Effector memory CD8-positive, alpha-beta T cell (primary cell): ENCODE measurements at regions not wholly inside any gene's neighbourhood (a gene's known extent, or its start where the extent isn't known, plus 50 kb on each side); places are given as distances from the start of the nearest gene placed in this dataset.

Source experiments
- ATAC-seq: fragments of 150-1000 bp; cut with Tn5 transposase; replicated peaks from 2 replicates; pipeline ENCODE4 v1.10.0; 2021; ENCODE audit warnings: mild to moderate bottlenecking, moderate library complexity
- DNase-seq, 3 experiments: peaks; one replicate each; pipeline ENCODE4 v3.0.0; 2021
- H3K27ac Mint-ChIP-seq, 2 donors: one replicate each; pipeline ENCODE4 v1.8.0; 2022; ENCODE audit warnings: mild to moderate bottlenecking in 2 of 2, mixed read lengths in 2 of 2, moderate library complexity in 2 of 2
- H3K27me3 Mint-ChIP-seq, 2 donors: one replicate each; pipeline ENCODE4 v1.8.0; 2022; ENCODE audit warnings: mixed read lengths in 2 of 2
- H3K36me3 Mint-ChIP-seq: one replicate; pipeline ENCODE4 v1.8.0; 2022; ENCODE audit warnings: mild to moderate bottlenecking, moderate library complexity, mixed read lengths; ENCODE audit not compliant: insufficient read depth
- H3K4me1 Mint-ChIP-seq, 2 donors: one replicate each; pipeline ENCODE4 v1.8.0; 2022; ENCODE audit warnings: low read depth in 2 of 2, mixed read lengths in 2 of 2
- H3K4me3 Mint-ChIP-seq, 2 donors: one replicate each; pipeline ENCODE4 v1.8.0; 2022; ENCODE audit warnings: mild to moderate bottlenecking in 2 of 2, mixed read lengths in 2 of 2, moderate library complexity in 2 of 2
- H3K9me3 Mint-ChIP-seq, 2 donors: one replicate each; pipeline ENCODE4 v1.8.0; 2022; ENCODE audit warnings: mixed read lengths in 2 of 2

GRCh38 chr5:62977661-62978060, 399.0 kb downstream of the LRRC70 start:
- H3K9me3 Mint-ChIP-seq, result peaks cover 5 to 13% of the 10 kb centered on the region in 2 donors
- ATAC-seq (no peak), DNase-seq (no peak)
- no peaks in the 10 kb centered on the region for H3K27me3 Mint-ChIP-seq
- no peaks in the 10 kb centered on the region for H3K36me3 Mint-ChIP-seq
- no peak overlapping the region for H3K4me3 Mint-ChIP-seq
- H3K27ac Mint-ChIP-seq, result no peak overlapping the region
- H3K4me1 Mint-ChIP-seq, result no peaks in the 10 kb centered on the region

- Mint-ChIP-seq H3K36me3 (no peaks in the 10 kb centered on the region), H3K27ac (no peak overlapping the region), H3K9me3 (peaks cover 2 to 6% of the 10 kb centered on the region in 2 donors), H3K4me1 (no peaks in the 10 kb centered on the region), H3K4me3 (no peak overlapping the region), H3K27me3 (no peaks in the 10 kb centered on the region)
- DNase-seq, result no peak
- no peak for ATAC-seq
These were observed 396.0 kb downstream of the LRRC70 start for GRCh38 chr5:62974623-62975022.

GRCh38 chr5:62969409-62970120, 390.9 kb downstream of the LRRC70 start:
- no peak overlapping the region for H3K27ac Mint-ChIP-seq
- H3K4me1 Mint-ChIP-seq, result no peaks in the 10 kb centered on the region
- ATAC-seq (no peak), DNase-seq (no peak)
- peaks cover 8 to 13% of the 10 kb centered on the region in 2 donors for H3K9me3 Mint-ChIP-seq
- H3K4me3 Mint-ChIP-seq, result no peak overlapping the region
- no peaks in the 10 kb centered on the region for H3K36me3 Mint-ChIP-seq
- H3K27me3 Mint-ChIP-seq, result no peaks in the 10 kb centered on the region

- Mint-ChIP-seq H3K4me1 (no peaks in the 10 kb centered on the region), H3K27ac (no peak overlapping the region), H3K36me3 (no peaks in the 10 kb centered on the region), H3K9me3 (peaks cover 13 to 36% of the 10 kb centered on the region in 2 donors), H3K4me3 (no peak overlapping the region), H3K27me3 (no peaks in the 10 kb centered on the region)
- DNase-seq (no peak), ATAC-seq (no peak)
These were observed 385.8 kb downstream of the LRRC70 start for GRCh38 chr5:62964428-62964827.

- Mint-ChIP-seq H3K27ac (no peak overlapping the region), H3K4me1 (no peaks in the 10 kb centered on the region), H3K36me3 (no peaks in the 10 kb centered on the region), H3K27me3 (no peaks in the 10 kb centered on the region), H3K4me3 (no peak overlapping the region), H3K9me3 (peaks cover 13 to 35% of the 10 kb centered on the region in 2 donors)
- no peak for ATAC-seq
- no peak for DNase-seq
These were observed 382.2 kb downstream of the LRRC70 start for GRCh38 chr5:62960781-62961180.

GRCh38 chr5:62956597-62956996, 378.0 kb downstream of the LRRC70 start:
- ATAC-seq, result no peak
- Mint-ChIP-seq H3K4me1 (no peaks in the 10 kb centered on the region), H3K27me3 (no peaks in the 10 kb centered on the region), H3K36me3 (no peaks in the 10 kb centered on the region), H3K4me3 (no peak overlapping the region), H3K9me3 (peaks cover 5 to 24% of the 10 kb centered on the region in 2 donors), H3K27ac (no peak overlapping the region)
- DNase-seq, result no peak

- Mint-ChIP-seq H3K27ac (no peak overlapping the region), H3K9me3 (peaks cover 4 to 20% of the 10 kb centered on the region in 2 donors), H3K4me1 (no peaks in the 10 kb centered on the region), H3K36me3 (no peaks in the 10 kb centered on the region), H3K27me3 (no peaks in the 10 kb centered on the region), H3K4me3 (no peak overlapping the region)
- DNase-seq (no peak), ATAC-seq (no peak)
These were observed 376.0 kb downstream of the LRRC70 start for GRCh38 chr5:62954578-62954977.

- Mint-ChIP-seq H3K9me3 (peaks cover 0 to 3% of the 10 kb centered on the region in 2 donors), H3K36me3 (no peaks in the 10 kb centered on the region), H3K27me3 (no peaks in the 10 kb centered on the region), H3K27ac (no peak overlapping the region), H3K4me1 (no peaks in the 10 kb centered on the region), H3K4me3 (no peak overlapping the region)
- ATAC-seq (no peak), DNase-seq (no peak)
These were observed 369.7 kb downstream of the LRRC70 start for GRCh38 chr5:62948301-62948700.

- ATAC-seq (no peak), DNase-seq (no peak)
- no peaks in the 10 kb centered on the region for H3K9me3 Mint-ChIP-seq
- no peaks in the 10 kb centered on the region for H3K27me3 Mint-ChIP-seq
- no peak overlapping the region for H3K4me3 Mint-ChIP-seq
- no peaks in the 10 kb centered on the region for H3K36me3 Mint-ChIP-seq
- H3K27ac Mint-ChIP-seq, result no peak overlapping the region
- no peaks in the 10 kb centered on the region for H3K4me1 Mint-ChIP-seq
These were observed 363.8 kb downstream of the LRRC70 start for GRCh38 chr5:62942384-62942783.

- Mint-ChIP-seq H3K27me3 (no peaks in the 10 kb centered on the region), H3K27ac (no peak overlapping the region), H3K4me1 (no peaks in the 10 kb centered on the region), H3K4me3 (no peak overlapping the region), H3K36me3 (no peaks in the 10 kb centered on the region), H3K9me3 (peaks cover 0 to 2% of the 10 kb centered on the region in 2 donors)
- no peak for DNase-seq
- ATAC-seq, result no peak
These were observed 360.3 kb downstream of the LRRC70 start for GRCh38 chr5:62938927-62939326.

GRCh38 chr5:62937661-62938558, 359.3 kb downstream of the LRRC70 start:
- no peak overlapping the region for H3K27ac Mint-ChIP-seq
- H3K27me3 Mint-ChIP-seq, result no peaks in the 10 kb centered on the region
- DNase-seq (no peak), ATAC-seq (no peak)
- no peaks in the 10 kb centered on the region for H3K4me1 Mint-ChIP-seq
- no peak overlapping the region for H3K4me3 Mint-ChIP-seq
- peaks cover 0 to 2% of the 10 kb centered on the region in 2 donors for H3K9me3 Mint-ChIP-seq
- H3K36me3 Mint-ChIP-seq, result no peaks in the 10 kb centered on the region

- no peaks in the 10 kb centered on the region for H3K4me1 Mint-ChIP-seq
- no peak for DNase-seq
- H3K36me3 Mint-ChIP-seq, result no peaks in the 10 kb centered on the region
- no peak overlapping the region for H3K27ac Mint-ChIP-seq
- H3K9me3 Mint-ChIP-seq, result peaks cover 0 to 2% of the 10 kb centered on the region in 2 donors
- no peaks in the 10 kb centered on the region for H3K27me3 Mint-ChIP-seq
- no peak for ATAC-seq
- no peak overlapping the region for H3K4me3 Mint-ChIP-seq
These were observed 357.0 kb downstream of the LRRC70 start for GRCh38 chr5:62935660-62936059.

- H3K4me1 Mint-ChIP-seq, result no peaks in the 10 kb centered on the region
- H3K4me3 Mint-ChIP-seq, result no peak overlapping the region
These were observed 355.7 kb downstream of the LRRC70 start for GRCh38 chr5:62934319-62934718.

GRCh38 chr5:62933261-62933660, 354.6 kb downstream of the LRRC70 start:
- Mint-ChIP-seq H3K9me3 (peaks cover 0 to 2% of the 10 kb centered on the region in 2 donors), H3K4me3 (no peak overlapping the region), H3K4me1 (no peaks in the 10 kb centered on the region), H3K27ac (no peak overlapping the region), H3K27me3 (no peaks in the 10 kb centered on the region), H3K36me3 (no peaks in the 10 kb centered on the region)
- ATAC-seq, result no peak
- no peak for DNase-seq

More at GRCh38 chr5:62934319-62934718, 355.7 kb downstream of the LRRC70 start:
- no peak overlapping the region for H3K27ac Mint-ChIP-seq
- DNase-seq (no peak), ATAC-seq (no peak)
- H3K9me3 Mint-ChIP-seq, result peaks cover 0 to 2% of the 10 kb centered on the region in 2 donors
- H3K27me3 Mint-ChIP-seq, result no peaks in the 10 kb centered on the region
- no peaks in the 10 kb centered on the region for H3K36me3 Mint-ChIP-seq
